Vagina (tissue), 2 donors: ENCODE measurements at regions not wholly inside any gene's neighbourhood (a gene's known extent, or its start where the extent isn't known, plus 50 kb on each side); places are given as distances from the start of the nearest gene placed in this dataset.

ENCODE experiments used
- DNase-seq, 2 donors: peaks; one replicate each; pipeline ENCODE4 v3.0.0-alpha.2; 2017; ENCODE audit errors: extremely low spot score in 2 of 2
- H3K27ac ChIP-seq: fragments of 200-600 bp; sonication (generic); one replicate; pipeline ENCODE4 v1.5.1; 2019
- H3K27me3 ChIP-seq: fragments of 200-600 bp; sonication (generic); one replicate; pipeline ENCODE4 v1.5.1; 2019
- H3K36me3 ChIP-seq, 2 donors: fragments of 200-600 bp; sonication (generic); one replicate each; pipeline ENCODE4 v1.5.1; 2017 to 2019
- H3K4me1 ChIP-seq: fragments of 200-600 bp; sonication (generic); one replicate; pipeline ENCODE4 v1.5.1; 2019
- H3K4me3 ChIP-seq, 2 donors: fragments of 200-600 bp; sonication (generic); 1 replicate in 1 of 2; 2 replicates in 1 of 2; pipeline ENCODE4 v1.5.1; 2016 to 2019
- H3K9me3 ChIP-seq: fragments of 200-600 bp; sonication (generic); one replicate; pipeline ENCODE4 v1.5.1; 2019
- POLR2A ChIP-seq, 2 donors: fragments of 450-650 bp; IDR thresholded peaks; one replicate each; pipeline ENCODE4 v1.6.1; 2017; ENCODE audit warnings: antibody characterized with exemption in 2 of 2, mild to moderate bottlenecking in 2 of 2, moderate library complexity in 2 of 2
- POLR2AphosphoS5 ChIP-seq, 2 donors: sonication (generic); formaldehyde crosslinking; IDR thresholded peaks; one replicate each; pipeline ENCODE4 v1.9.0; 2017; ENCODE audit warnings: antibody characterized with exemption in 2 of 2, mild to moderate bottlenecking in 2 of 2, low read depth in 1 of 2; ENCODE audit not compliant: insufficient read depth in 1 of 2
- intact Hi-C: fragments of 100-400 bp; cut with DNase I; formaldehyde crosslinking; loops from one replicate; pipeline ENCODE4 v1.15.1; 2023
- TF ChIP-seq, protein P1 (sequence below), 3 experiments: fragments of 450-650 bp in 2 of 3; fragments of 200-600 bp in 1 of 3; sonication (generic) in 1 of 3; IDR thresholded peaks; one replicate each; pipeline ENCODE4 v1.5.1; 2017 to 2019; ENCODE audit warnings: antibody characterized with exemption in 3 of 3, mild to moderate bottlenecking in 2 of 3, moderate library complexity in 2 of 3

DNA sequence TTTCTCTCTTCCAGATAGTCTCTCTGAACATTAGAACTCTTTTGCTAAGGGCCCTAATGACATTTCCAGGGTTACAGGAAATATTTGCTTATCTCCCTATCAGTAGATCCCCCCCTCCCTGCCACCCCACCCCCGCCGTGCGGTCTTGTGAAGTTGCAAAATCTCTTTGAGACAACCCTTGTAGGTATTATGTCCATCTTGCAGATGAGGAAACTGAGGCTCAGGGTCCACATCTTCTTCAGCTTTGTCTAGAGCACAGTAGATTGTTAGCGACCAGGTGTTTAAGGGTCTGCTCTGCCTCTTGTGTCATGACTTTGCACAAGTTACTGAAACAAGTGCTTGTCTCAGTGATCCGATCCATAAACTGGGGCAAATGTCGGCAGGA, 65.8 kb upstream of the GATA6 start:
- no peak for DNase-seq
- H3K9me3 ChIP-seq, result no peaks in the 10 kb centered on the region
- H3K4me3 ChIP-seq, result no peak overlapping the region
- H3K27me3 ChIP-seq, result no peaks in the 10 kb centered on the region
- TF ChIP-seq, protein P1, sequence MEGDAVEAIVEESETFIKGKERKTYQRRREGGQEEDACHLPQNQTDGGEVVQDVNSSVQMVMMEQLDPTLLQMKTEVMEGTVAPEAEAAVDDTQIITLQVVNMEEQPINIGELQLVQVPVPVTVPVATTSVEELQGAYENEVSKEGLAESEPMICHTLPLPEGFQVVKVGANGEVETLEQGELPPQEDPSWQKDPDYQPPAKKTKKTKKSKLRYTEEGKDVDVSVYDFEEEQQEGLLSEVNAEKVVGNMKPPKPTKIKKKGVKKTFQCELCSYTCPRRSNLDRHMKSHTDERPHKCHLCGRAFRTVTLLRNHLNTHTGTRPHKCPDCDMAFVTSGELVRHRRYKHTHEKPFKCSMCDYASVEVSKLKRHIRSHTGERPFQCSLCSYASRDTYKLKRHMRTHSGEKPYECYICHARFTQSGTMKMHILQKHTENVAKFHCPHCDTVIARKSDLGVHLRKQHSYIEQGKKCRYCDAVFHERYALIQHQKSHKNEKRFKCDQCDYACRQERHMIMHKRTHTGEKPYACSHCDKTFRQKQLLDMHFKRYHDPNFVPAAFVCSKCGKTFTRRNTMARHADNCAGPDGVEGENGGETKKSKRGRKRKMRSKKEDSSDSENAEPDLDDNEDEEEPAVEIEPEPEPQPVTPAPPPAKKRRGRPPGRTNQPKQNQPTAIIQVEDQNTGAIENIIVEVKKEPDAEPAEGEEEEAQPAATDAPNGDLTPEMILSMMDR (IDR thresholded peaks at IDR 0.05), result no peak
- TF ChIP-seq POLR2AphosphoS5 (IDR thresholded peaks at IDR 0.05; ENCODE audit: insufficient read depth in 1 of 2, low read depth in 1 of 2), result no peak
- TF ChIP-seq POLR2A (IDR thresholded peaks at IDR 0.05), result no peak
- intact Hi-C loops, result no loop called here
- H3K4me1 ChIP-seq, result no peaks in the 10 kb centered on the region
- H3K27ac ChIP-seq, result no peak overlapping the region
- no peaks in the 10 kb centered on the region for H3K36me3 ChIP-seq

DNA sequence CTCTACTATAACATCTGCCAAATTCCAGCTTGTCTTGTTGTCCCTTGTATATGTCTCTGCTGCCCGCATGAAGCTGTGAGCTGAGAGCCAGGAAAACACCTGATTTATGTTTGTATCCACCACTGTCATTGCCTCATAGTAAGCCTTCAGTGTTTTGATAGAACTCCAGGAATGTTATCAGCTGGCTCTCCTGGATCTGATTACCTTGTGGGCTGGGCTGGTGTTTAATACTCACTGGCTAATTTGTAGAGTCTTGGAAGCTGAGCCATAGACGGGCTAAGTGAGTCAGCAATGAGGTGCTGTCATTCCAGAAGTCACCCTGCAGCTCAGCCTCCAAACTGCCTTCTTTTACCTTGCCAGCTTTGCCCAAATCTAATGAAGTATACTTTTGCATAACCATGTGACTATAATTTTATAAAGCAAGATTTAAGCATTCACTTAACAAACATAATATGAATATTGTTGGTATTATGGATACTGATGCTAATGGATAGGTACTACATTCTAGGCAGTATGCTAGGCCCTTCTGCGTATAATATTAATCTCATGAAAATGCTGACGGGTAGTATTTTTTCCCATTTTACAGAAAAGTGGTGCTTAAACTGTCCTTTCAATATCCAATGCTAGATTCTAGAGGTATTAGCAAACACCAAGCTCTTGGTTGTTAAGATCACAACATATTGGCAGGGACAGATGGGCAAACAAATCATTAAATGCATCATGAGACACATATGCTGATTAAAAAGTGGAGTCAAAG, 62.7 kb upstream of the GATA6 start:
- Histone ChIP-seq H3K27ac (no peak overlapping the region), H3K4me1 (no peaks in the 10 kb centered on the region), H3K9me3 (no peaks in the 10 kb centered on the region), H3K27me3 (no peaks in the 10 kb centered on the region), H3K36me3 (no peaks in the 10 kb centered on the region), H3K4me3 (no peak overlapping the region)
- DNase-seq, result no peak
- intact Hi-C loops, result no loop called here
- TF ChIP-seq POLR2AphosphoS5 (IDR thresholded peaks at IDR 0.05; ENCODE audit: insufficient read depth in 1 of 2, low read depth in 1 of 2) (no peak), POLR2A (IDR thresholded peaks at IDR 0.05) (no peak)
- TF ChIP-seq, protein P1 (IDR thresholded peaks at IDR 0.05), result no peak

DNA sequence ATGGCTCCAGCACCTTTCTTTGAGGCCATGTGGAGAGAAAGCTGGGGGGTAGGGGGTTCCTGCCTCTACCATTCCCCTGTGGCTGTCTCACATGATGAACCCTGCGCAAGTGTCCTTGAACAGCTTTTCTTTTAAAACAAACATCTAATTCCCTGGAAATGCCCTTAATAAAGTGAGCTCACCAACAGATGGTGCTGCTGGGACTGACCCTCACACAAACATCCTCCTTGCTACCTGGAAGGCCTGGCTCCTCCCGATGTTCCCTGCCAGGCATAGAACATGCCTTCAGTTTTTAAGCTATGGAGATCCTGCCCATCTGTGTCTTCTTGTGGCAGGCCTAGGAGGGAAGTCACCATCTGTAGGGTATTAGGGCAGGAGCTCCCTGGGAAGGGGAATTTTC, 60.7 kb upstream of the GATA6 start:
- TF ChIP-seq, protein P1 (IDR thresholded peaks at IDR 0.05), result no peak
- TF ChIP-seq POLR2AphosphoS5 (IDR thresholded peaks at IDR 0.05; ENCODE audit: insufficient read depth in 1 of 2, low read depth in 1 of 2) (no peak), POLR2A (IDR thresholded peaks at IDR 0.05) (no peak)
- no peak overlapping the region for H3K27ac ChIP-seq
- DNase-seq, result no peak
- no peaks in the 10 kb centered on the region for H3K36me3 ChIP-seq
- no peaks in the 10 kb centered on the region for H3K4me1 ChIP-seq
- H3K9me3 ChIP-seq, result no peaks in the 10 kb centered on the region
- no peak overlapping the region for H3K4me3 ChIP-seq
- intact Hi-C loops, result no loop called here
- H3K27me3 ChIP-seq, result no peaks in the 10 kb centered on the region

DNA sequence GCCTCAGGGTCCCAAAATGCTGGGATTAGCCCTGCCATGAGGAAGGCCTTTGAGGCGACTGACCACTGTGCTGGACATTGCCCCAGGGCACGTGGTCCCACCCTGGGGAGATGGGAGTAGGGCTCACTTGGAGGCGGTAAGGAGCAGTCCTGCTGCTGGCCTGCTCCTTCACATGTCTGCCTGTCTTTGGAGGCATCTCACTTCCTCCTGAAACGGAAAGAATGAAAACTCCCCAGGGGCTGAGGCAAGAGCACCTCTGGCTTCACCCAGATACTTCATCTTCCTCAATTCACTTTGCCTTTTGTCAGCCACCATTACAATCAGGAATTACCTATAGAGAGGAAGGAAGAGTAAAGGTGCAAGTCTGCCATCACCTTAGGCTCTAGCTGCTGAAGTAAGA, 59.9 kb upstream of the GATA6 start:
- TF ChIP-seq POLR2A (IDR thresholded peaks at IDR 0.05) (no peak), POLR2AphosphoS5 (IDR thresholded peaks at IDR 0.05; ENCODE audit: insufficient read depth in 1 of 2, low read depth in 1 of 2) (no peak)
- TF ChIP-seq, protein P1 (IDR thresholded peaks at IDR 0.05), result no peak
- Histone ChIP-seq H3K4me1 (no peaks in the 10 kb centered on the region), H3K27ac (no peak overlapping the region), H3K9me3 (no peaks in the 10 kb centered on the region), H3K27me3 (no peaks in the 10 kb centered on the region), H3K36me3 (no peaks in the 10 kb centered on the region), H3K4me3 (no peak overlapping the region)
- intact Hi-C loops, result no loop called here
- no peak for DNase-seq

DNA sequence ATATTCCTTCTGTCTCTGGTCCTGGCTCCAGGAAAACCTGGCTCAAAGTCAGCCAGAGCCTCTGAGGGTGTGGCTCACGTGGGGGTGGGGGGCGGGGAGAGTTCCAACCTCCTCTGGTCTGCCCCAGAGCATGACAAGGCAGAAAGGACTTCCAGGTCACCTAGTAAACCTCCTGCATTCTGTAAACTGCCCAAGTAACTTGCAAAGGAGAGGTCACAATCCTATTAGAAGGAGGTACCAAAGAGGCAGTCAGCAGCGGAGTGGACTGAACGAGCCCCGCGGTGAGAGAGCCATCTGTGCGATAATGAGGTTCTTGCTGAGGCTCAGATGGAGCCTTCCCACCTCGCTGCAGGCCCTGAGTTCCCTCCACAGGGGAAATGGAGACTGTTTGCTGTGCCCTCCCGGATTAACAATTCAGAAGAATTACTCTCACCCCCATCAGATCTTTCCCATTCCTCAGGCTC, 58.9 kb upstream of the GATA6 start:
- Histone ChIP-seq H3K4me1 (no peaks in the 10 kb centered on the region), H3K36me3 (no peaks in the 10 kb centered on the region), H3K27me3 (no peaks in the 10 kb centered on the region), H3K4me3 (no peak overlapping the region), H3K9me3 (no peaks in the 10 kb centered on the region), H3K27ac (no peak overlapping the region)
- intact Hi-C loops, result no loop called here
- no peak for TF ChIP-seq POLR2A (IDR thresholded peaks at IDR 0.05)
- no peak for TF ChIP-seq POLR2AphosphoS5 (IDR thresholded peaks at IDR 0.05; ENCODE audit: insufficient read depth in 1 of 2, low read depth in 1 of 2)
- TF ChIP-seq, protein P1 (IDR thresholded peaks at IDR 0.05), result no peak
- no peak for DNase-seq
